H1 (cell line): ENCODE measurements at regions not wholly inside any gene's neighbourhood (a gene's known extent, or its start where the extent isn't known, plus 50 kb on each side); places are given as distances from the start of the nearest gene placed in this dataset.

ENCODE experiments used
- CTCF ChIA-PET: fragments of 300-600 bp; sonication (Branson Sonifier 250); formaldehyde crosslinking; loops from one replicate; lab custom pipeline; 2021; ENCODE audit not compliant: partially characterized antibody; lab: Charles Lee
- POLR2A ChIA-PET: fragments of 300-600 bp; sonication (Branson Sonifier 250); formaldehyde crosslinking; loops from one replicate; lab custom pipeline; 2021; ENCODE audit warnings: inconsistent platforms; ENCODE audit not compliant: partially characterized antibody; lab: Charles Lee
- DNase-seq, 2 experiments: peaks; one replicate each; pipeline versions ENCODE4 v3.0.0 to v3.0.0-alpha.2; 2010 to 2022; ENCODE audit warnings: low spot score in 2 of 2, low read depth in 1 of 2, mixed read lengths in 1 of 2
- FAIRE-seq: peaks from 2 replicates; lab custom pipeline; 2011; peaks lifted over from hg19 to GRCh38; lab: Jason Lieb, UNC
- H2AFZ ChIP-seq: 2 replicates; pipeline ENCODE4 v1.8.1; 2012; ENCODE audit warnings: low read length, inconsistent platforms
- H2AK5ac ChIP-seq: 2 replicates; pipeline ENCODE4 v1.6.1; 2013; ENCODE audit warnings: low read depth, low read length
- H2BK120ac ChIP-seq: replicated peaks from 2 replicates; pipeline ENCODE3; 2013; ENCODE audit warnings: low read depth, low read length, inconsistent platforms
- H2BK12ac ChIP-seq: 2 replicates; pipeline ENCODE4 v1.6.1; 2013; ENCODE audit warnings: low read depth, low read length
- H2BK15ac ChIP-seq: 2 replicates; pipeline ENCODE4 v1.6.1; 2013; ENCODE audit warnings: low read length
- H2BK20ac ChIP-seq: 2 replicates; pipeline ENCODE4 v1.6.1; 2013; ENCODE audit warnings: low read length
- H2BK5ac ChIP-seq: 2 replicates; pipeline ENCODE4 v1.6.1; 2013; ENCODE audit warnings: low read depth, low read length
- H3K14ac ChIP-seq: 2 replicates; pipeline ENCODE4 v1.6.1; 2013; ENCODE audit warnings: inconsistent platforms; ENCODE audit not compliant: insufficient read length
- H3K18ac ChIP-seq: 2 replicates; pipeline ENCODE4 v1.6.1; 2013; ENCODE audit warnings: low read length; ENCODE audit errors: extremely low read depth
- H3K23ac ChIP-seq: 2 replicates; pipeline ENCODE4 v1.6.1; 2013; ENCODE audit warnings: inconsistent platforms; ENCODE audit not compliant: insufficient read length
- H3K23me2 ChIP-seq: 2 replicates; pipeline ENCODE4 v1.6.1; 2013; ENCODE audit warnings: low read depth, low read length
- H3K27ac ChIP-seq: 2 replicates; pipeline ENCODE4 v1.6.1; 2011; ENCODE audit warnings: low read depth, low read length, inconsistent platforms
- H3K27me3 ChIP-seq, 4 experiments: replicated peaks in 1 of 4; 1 replicate in 1 of 4; 2 replicates in 3 of 4; pipeline versions ENCODE4 v1.6.1 to v1.8.1; 2011 to 2013; ENCODE audit warnings: low read length in 3 of 4, mild to moderate bottlenecking in 3 of 4, inconsistent platforms in 2 of 4, mixed read lengths in 2 of 4, moderate library complexity in 1 of 4; ENCODE audit not compliant: control insufficient read depth in 3 of 4, insufficient read depth in 3 of 4; ENCODE audit errors: extremely low read depth in 1 of 4
- H3K36me3 ChIP-seq, 4 experiments: 2 replicates each; pipeline versions ENCODE4 v1.6.1 to v1.8.1; 2011 to 2013; ENCODE audit warnings: mild to moderate bottlenecking in 4 of 4, low read length in 3 of 4, moderate library complexity in 2 of 4, control low read depth in 1 of 4, inconsistent platforms in 1 of 4; ENCODE audit not compliant: insufficient read depth in 4 of 4, control insufficient read depth in 2 of 4
- H3K4ac ChIP-seq: replicated peaks from 2 replicates; pipeline ENCODE3; 2013; ENCODE audit warnings: low read length, low read depth, mixed read lengths, inconsistent platforms; ENCODE audit not compliant: insufficient read length
- H3K4me1 ChIP-seq, 4 experiments: replicated peaks in 1 of 4; 1 replicate in 1 of 4; 2 replicates in 3 of 4; pipeline versions ENCODE4 v1.6.1 to v1.8.1; 2011 to 2013; ENCODE audit warnings: low read length in 3 of 4, inconsistent platforms in 2 of 4, mixed read lengths in 1 of 4; ENCODE audit not compliant: insufficient read depth in 4 of 4, control insufficient read depth in 3 of 4
- H3K4me2 ChIP-seq, 2 experiments: 2 replicates each; pipeline versions ENCODE4 v1.6.1 to v1.8.1; 2011 to 2013; ENCODE audit warnings: low read depth in 2 of 2, low read length in 2 of 2, control low read depth in 1 of 2, inconsistent platforms in 1 of 2, mild to moderate bottlenecking in 1 of 2; ENCODE audit not compliant: insufficient read depth in 1 of 2
- H3K4me3 ChIP-seq, 4 experiments: fragments of 200-600, 300-600 bp in 1 of 4; sonication (generic), shearing (Covaris generic), sonication (Bioruptor Twin) in 1 of 4; 2 replicates each; pipeline versions ENCODE4 v1.5.1 to v1.8.1; 2011 to 2016; ENCODE audit warnings: low read length in 4 of 4, low read depth in 3 of 4, control low read depth in 2 of 4, inconsistent platforms in 2 of 4, mild to moderate bottlenecking in 2 of 4, mixed read lengths in 1 of 4, moderate library complexity in 1 of 4; ENCODE audit not compliant: insufficient read depth in 2 of 4; ENCODE audit errors: extremely low read depth in 1 of 4
- H3K56ac ChIP-seq: replicated peaks from 2 replicates; pipeline ENCODE3; 2013; ENCODE audit warnings: low read depth, mild to moderate bottlenecking, mixed read lengths, low read length, inconsistent platforms; ENCODE audit not compliant: insufficient read length
- H3K79me1 ChIP-seq: 2 replicates; pipeline ENCODE4 v1.6.1; 2013; ENCODE audit warnings: low read depth, low read length, control low read depth
- H3K79me2 ChIP-seq, 2 experiments: 2 replicates each; pipeline versions ENCODE4 v1.6.1 to v1.8.1; 2012 to 2013; ENCODE audit warnings: low read length in 2 of 2, mild to moderate bottlenecking in 2 of 2, inconsistent platforms in 1 of 2; ENCODE audit not compliant: insufficient read depth in 2 of 2, control insufficient read depth in 1 of 2
- H3K9ac ChIP-seq, 4 experiments: replicated peaks in 1 of 4; 1 replicate in 1 of 4; 2 replicates in 3 of 4; pipeline versions ENCODE4 v1.6.1 to v1.8.1; 2011 to 2013; ENCODE audit warnings: low read depth in 3 of 4, low read length in 3 of 4, control low read depth in 2 of 4, mild to moderate bottlenecking in 2 of 4, moderate library complexity in 2 of 4, inconsistent platforms in 1 of 4; ENCODE audit errors: extremely low read depth in 1 of 4
- H3K9me3 ChIP-seq, 2 experiments: 2 replicates each; pipeline versions ENCODE4 v1.6.1 to v1.8.1; 2012 to 2013; ENCODE audit warnings: mild to moderate bottlenecking in 2 of 2, moderate library complexity in 2 of 2, control low read depth in 1 of 2, inconsistent platforms in 1 of 2, low read depth in 1 of 2, low read length in 1 of 2, mixed read lengths in 1 of 2; ENCODE audit not compliant: insufficient read depth in 2 of 2
- H4K20me1 ChIP-seq, 2 experiments: replicated peaks in 1 of 2; 2 replicates each; pipeline versions ENCODE3 to v1.8.1; 2011 to 2013; ENCODE audit warnings: inconsistent platforms in 2 of 2, low read length in 2 of 2, mild to moderate bottlenecking in 1 of 2; ENCODE audit not compliant: insufficient read depth in 2 of 2, control insufficient read depth in 1 of 2
- H4K5ac ChIP-seq: 2 replicates; pipeline ENCODE4 v1.6.1; 2013; ENCODE audit warnings: low read length, low read depth, mixed read lengths, inconsistent platforms; ENCODE audit not compliant: insufficient read length
- H4K8ac ChIP-seq: 2 replicates; pipeline ENCODE4 v1.8.0; 2013; ENCODE audit warnings: mild to moderate bottlenecking, moderate library complexity, low read length, inconsistent platforms; ENCODE audit not compliant: insufficient read depth; ENCODE audit errors: extremely low read depth
- H4K91ac ChIP-seq: replicated peaks from 2 replicates; pipeline ENCODE3; 2013; ENCODE audit warnings: low read length, mixed read lengths, inconsistent platforms; ENCODE audit not compliant: insufficient read length
- PHF8 ChIP-seq: fragments of 200-600 bp; sonication (generic); conservative IDR thresholded peaks from 2 replicates; pipeline ENCODE4 v1.7.1; 2012; ENCODE audit warnings: low read depth, mild to moderate bottlenecking, inconsistent platforms, low read length, moderate library complexity
- POLR2A ChIP-seq, 2 experiments: IDR thresholded peaks; 1 replicate in 1 of 2; 2 replicates in 1 of 2; pipeline ENCODE4 v1.6.1; 2011; ENCODE audit warnings: low read depth in 2 of 2, low read length in 2 of 2, mild to moderate bottlenecking in 2 of 2; ENCODE audit errors: control extremely low read depth in 1 of 2
- RXRA ChIP-seq: IDR thresholded peaks from 2 replicates; pipeline ENCODE4 v1.6.1; 2011; ENCODE audit warnings: low read depth, mild to moderate bottlenecking, low read length, moderate library complexity; ENCODE audit not compliant: insufficient read depth
- TAF7 ChIP-seq: optimal IDR thresholded peaks from 2 replicates; pipeline ENCODE3; 2011; ENCODE audit warnings: low read depth, mild to moderate bottlenecking, inconsistent platforms, low read length, moderate library complexity, borderline replicate concordance
- TEAD4 ChIP-seq: IDR thresholded peaks from 2 replicates; pipeline ENCODE4 v1.6.1; 2012; ENCODE audit warnings: low read depth, low read length, inconsistent platforms, mixed read lengths
- WGBS, 2 experiments: shearing (Covaris generic) in 1 of 2; methylation state at CpG; one replicate each; pipeline versions ENCODE4 v1.1.6 to v1.1.7; 2013 to 2015; ENCODE audit warnings: low lambda C conversion rate in 2 of 2, mixed read lengths in 2 of 2, inconsistent platforms in 1 of 2, low coverage in 1 of 2, missing lambda C conversion rate in 1 of 2; ENCODE audit not compliant: insufficient replicate concordance in 2 of 2, insufficient coverage in 1 of 2, insufficient read length in 1 of 2; ENCODE audit errors: extremely low coverage in 1 of 2, missing lambda C conversion rate in 1 of 2; 5-methylcytosine and 5-hydroxymethylcytosine counted together

DNA sequence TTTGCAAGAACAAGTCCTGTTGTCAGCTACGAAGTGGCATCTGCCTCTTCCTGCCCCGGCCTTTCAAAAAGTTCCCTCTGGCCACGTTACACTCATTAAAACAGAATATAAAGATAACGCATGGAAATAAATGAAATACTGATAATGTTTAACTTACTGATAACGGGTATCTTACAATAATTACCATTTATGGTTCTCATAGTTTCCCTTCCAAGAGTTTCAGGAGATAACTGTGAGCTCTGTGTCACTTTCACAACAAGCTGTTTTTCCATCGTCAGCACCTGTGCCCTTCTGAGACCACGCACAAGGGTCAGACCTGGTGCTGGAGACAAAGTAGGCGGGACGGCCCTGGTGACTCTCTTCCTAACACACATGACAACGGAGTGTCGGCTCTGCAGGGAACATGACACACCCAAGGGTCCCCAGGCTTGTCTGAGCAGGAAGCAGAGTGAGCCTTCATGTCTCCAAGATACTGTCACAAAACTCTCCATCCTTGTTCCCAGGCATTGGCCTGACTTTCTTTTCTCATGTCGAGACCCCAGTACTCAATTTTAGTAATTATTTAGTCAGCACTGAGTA lies 86.2 kb upstream of the THBS2 start:
- no peaks in the 10 kb centered on the region for H3K27me3 ChIP-seq
- H3K9me3 ChIP-seq: no peaks in the 10 kb centered on the region; a peak in 1 of 4 replicates
- POLR2A ChIA-PET: no interaction called here
- no peak overlapping the region for H2BK15ac ChIP-seq
- H4K20me1 ChIP-seq: no peaks in the 10 kb centered on the region
- H2BK12ac ChIP-seq: no peak overlapping the region
- no peak for FAIRE-seq
- H3K9ac ChIP-seq: no peak overlapping the region
- H3K4me1 ChIP-seq: no peaks in the 10 kb centered on the region; a peak in 1 of 7 replicates
- WGBS, 2 experiments: 89% methylated on average over 12 of the region's 12 CpGs; no CpG with 5 or more reads in 1 of the 2 experiments
- H3K4me3 ChIP-seq: no peak overlapping the region
- H3K79me1 ChIP-seq: no peaks in the 10 kb centered on the region
- no peak overlapping the region for H3K14ac ChIP-seq
- CTCF ChIA-PET: interaction anchor here (0.9 kb wide), 1 partner anchor 11 kb away, joined by 4 read pairs; no protein-coding TSS in a partner anchor
- H2BK5ac ChIP-seq: no peak overlapping the region
- no peaks in the 10 kb centered on the region for H3K36me3 ChIP-seq
- H4K91ac ChIP-seq: no peak overlapping the region
- no peak overlapping the region for H3K4ac ChIP-seq
- H3K23me2 ChIP-seq: no peaks in the 10 kb centered on the region
- no peak overlapping the region for H2BK120ac ChIP-seq
- no peak overlapping the region for H2AK5ac ChIP-seq
- no peak overlapping the region for H3K27ac ChIP-seq
- H3K18ac ChIP-seq: no peak overlapping the region
- no peaks in the 10 kb centered on the region for H3K79me2 ChIP-seq
- no peak overlapping the region for H3K56ac ChIP-seq
- TF ChIP-seq TEAD4: no peak
- TF ChIP-seq POLR2A (IDR thresholded peaks at IDR 0.05; ENCODE audit: control extremely low read depth in 1 of 2, low read depth in 2 of 2, low read length in 2 of 2): no peak
- TF ChIP-seq PHF8: no peak
- no peak for TF ChIP-seq RXRA
- no peak for TF ChIP-seq TAF7
- no peak for DNase-seq
- H4K8ac ChIP-seq: no peak overlapping the region
- H3K23ac ChIP-seq: no peak overlapping the region
- H3K4me2 ChIP-seq: no peak overlapping the region
- H4K5ac ChIP-seq: no peak overlapping the region
- H2AFZ ChIP-seq: no peak overlapping the region
- no peak overlapping the region for H2BK20ac ChIP-seq
